ENCODE measurements at regions not wholly inside any gene's neighbourhood (a gene's known extent, or its start where the extent isn't known, plus 50 kb on each side); places are given as distances from the start of the nearest gene placed in this dataset.

GRCh38 chr12:25775968-25776367 lies 182.5 kb upstream of the RASSF8 start:
- TF ChIP-seq FOXA1 (IDR thresholded peaks at IDR 0.05) = no peak
- no peak for TF ChIP-seq CTCF (IDR thresholded peaks at IDR 0.05; ENCODE audit: low read depth, low read length, missing input control)
- TF ChIP-seq RXRA (IDR thresholded peaks at IDR 0.05) = no peak
- TF ChIP-seq TAF1 (conservative IDR thresholded peaks at IDR 0.05) = no peak
- no peak for TF ChIP-seq RAD21 (IDR thresholded peaks at IDR 0.05)
- TF ChIP-seq YY1 (IDR thresholded peaks at IDR 0.05) = no peak
- no peak for TF ChIP-seq JUND (IDR thresholded peaks at IDR 0.05)
- no peak for TF ChIP-seq GABPA (IDR thresholded peaks at IDR 0.05 in 1 of 2, conservative IDR thresholded peaks at IDR 0.05 in 1 of 2)
- TF ChIP-seq, protein P1, sequence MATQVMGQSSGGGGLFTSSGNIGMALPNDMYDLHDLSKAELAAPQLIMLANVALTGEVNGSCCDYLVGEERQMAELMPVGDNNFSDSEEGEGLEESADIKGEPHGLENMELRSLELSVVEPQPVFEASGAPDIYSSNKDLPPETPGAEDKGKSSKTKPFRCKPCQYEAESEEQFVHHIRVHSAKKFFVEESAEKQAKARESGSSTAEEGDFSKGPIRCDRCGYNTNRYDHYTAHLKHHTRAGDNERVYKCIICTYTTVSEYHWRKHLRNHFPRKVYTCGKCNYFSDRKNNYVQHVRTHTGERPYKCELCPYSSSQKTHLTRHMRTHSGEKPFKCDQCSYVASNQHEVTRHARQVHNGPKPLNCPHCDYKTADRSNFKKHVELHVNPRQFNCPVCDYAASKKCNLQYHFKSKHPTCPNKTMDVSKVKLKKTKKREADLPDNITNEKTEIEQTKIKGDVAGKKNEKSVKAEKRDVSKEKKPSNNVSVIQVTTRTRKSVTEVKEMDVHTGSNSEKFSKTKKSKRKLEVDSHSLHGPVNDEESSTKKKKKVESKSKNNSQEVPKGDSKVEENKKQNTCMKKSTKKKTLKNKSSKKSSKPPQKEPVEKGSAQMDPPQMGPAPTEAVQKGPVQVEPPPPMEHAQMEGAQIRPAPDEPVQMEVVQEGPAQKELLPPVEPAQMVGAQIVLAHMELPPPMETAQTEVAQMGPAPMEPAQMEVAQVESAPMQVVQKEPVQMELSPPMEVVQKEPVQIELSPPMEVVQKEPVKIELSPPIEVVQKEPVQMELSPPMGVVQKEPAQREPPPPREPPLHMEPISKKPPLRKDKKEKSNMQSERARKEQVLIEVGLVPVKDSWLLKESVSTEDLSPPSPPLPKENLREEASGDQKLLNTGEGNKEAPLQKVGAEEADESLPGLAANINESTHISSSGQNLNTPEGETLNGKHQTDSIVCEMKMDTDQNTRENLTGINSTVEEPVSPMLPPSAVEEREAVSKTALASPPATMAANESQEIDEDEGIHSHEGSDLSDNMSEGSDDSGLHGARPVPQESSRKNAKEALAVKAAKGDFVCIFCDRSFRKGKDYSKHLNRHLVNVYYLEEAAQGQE (IDR thresholded peaks at IDR 0.05) = no peak
- no peak for TF ChIP-seq SP1 (IDR thresholded peaks at IDR 0.05)

All from liver (tissue), 3 donors.